HG03060 (cell line): ENCODE measurements at regions not wholly inside any gene's neighbourhood (a gene's known extent, or its start where the extent isn't known, plus 50 kb on each side); places are given as distances from the start of the nearest gene placed in this dataset.
A peak's percentile ranks its signal among the peaks of the same experiment; 100 is the strongest.

Experiments used
- ATAC-seq: cut with Tn5 transposase; IDR thresholded peaks from one replicate; pipeline ENCODE4 v1.9.1; 2021; ENCODE audit warnings: low read depth, moderate number of reproducible peaks; ENCODE audit not compliant: unreplicated experiment

GRCh38 chr1:37267111-37267835 lies 207.1 kb upstream of the ZC3H12A start:
- ATAC-seq: no peak

DNA sequence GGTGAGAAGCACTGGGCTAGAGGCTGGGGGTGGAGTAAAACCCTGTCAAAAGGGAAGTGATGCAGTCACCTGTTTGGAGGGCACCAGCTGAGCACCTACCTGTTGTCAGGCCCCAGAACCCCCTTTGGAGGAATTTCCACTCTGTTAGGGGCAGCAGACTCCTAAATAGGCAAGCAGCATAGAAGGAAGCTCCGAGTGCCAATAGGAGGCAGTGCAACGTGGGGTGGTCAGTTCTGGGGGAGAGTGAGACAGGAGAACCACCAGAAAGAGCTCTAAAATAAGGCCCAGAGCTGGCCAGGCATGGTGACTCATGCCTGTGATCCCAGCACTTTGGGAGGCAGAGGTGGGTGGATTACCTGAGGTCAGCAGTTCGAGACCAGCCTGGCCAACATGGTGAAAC lies 203.7 kb upstream of the ZC3H12A start:
- no peak for ATAC-seq

GRCh38 chr1:37272626-37273025 lies 201.8 kb upstream of the ZC3H12A start:
- no peak for ATAC-seq

GRCh38 chr1:37274486-37274885 lies 199.9 kb upstream of the ZC3H12A start:
- no peak for ATAC-seq

DNA sequence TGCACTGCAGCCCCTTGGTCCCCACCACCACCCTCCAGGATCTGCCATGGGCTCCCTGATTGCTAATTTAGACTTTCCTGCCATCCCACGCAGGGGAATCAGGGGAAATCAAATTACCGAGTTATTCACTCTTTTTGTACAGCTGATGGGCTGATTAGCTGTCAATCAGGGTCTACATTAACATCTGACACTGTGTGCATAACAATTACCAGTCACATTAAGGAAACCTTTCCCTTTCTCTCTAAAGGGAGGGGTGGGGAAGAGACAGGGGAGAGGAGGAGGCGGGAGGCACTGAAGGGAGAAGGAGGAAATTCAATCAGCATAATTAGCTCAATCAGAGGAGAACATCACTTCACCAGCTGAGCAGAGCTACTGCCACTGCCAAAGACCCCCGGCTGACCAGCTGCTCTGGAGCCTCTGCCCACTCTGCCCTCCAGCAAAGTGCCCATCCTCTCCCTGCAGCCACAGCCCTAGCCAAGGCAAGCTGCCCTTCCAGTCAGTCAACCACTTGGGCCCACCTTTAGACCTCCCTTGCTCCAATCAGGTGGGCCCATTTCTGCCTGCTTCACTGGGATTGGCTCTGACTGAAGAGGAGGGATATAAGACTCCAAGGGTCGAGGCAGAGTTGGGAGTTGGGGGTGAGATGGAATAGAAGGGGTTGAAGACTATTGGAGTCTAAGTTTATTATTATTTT lies 199.3 kb upstream of the ZC3H12A start:
- ATAC-seq: no peak

DNA sequence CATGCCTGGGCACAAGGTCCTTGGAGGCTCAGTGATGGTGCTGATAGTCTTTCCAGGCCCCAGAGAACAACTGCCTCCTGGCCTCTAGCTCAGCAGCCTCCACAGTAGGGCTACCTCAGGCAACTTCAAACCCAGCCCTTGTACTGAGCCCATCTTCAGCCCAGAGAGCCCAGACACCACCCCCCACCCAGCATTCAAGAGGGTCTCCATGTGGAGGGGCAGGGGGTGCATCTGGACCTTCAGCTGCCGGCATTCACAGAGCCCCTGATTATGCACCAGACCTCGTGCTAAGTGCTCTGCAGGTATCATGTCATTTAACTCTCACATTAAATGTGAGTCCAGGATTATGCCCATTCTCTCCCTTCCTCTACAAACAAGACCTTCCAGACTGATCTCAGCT lies 197.0 kb upstream of the ZC3H12A start:
- no peak for ATAC-seq

DNA sequence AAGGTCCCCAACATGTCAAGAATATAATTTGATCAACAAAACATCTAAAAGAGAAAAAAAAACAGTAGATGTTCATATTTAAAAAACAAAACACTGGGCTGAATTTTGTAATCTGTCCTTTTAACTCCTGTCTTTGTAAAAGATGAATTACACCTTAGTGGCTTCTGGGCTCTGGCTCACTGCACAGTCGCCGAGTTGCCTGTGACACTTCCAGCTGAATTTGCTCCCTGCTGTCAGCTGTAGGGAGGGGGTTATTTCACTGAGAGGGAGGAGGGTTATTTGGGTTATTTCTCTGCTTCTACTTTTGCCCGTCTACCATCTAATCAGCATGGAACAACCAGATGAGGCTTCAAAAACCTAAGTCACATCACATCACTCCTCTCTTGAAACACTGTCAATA lies 193.0 kb upstream of the ZC3H12A start:
- ATAC-seq: no peak

DNA sequence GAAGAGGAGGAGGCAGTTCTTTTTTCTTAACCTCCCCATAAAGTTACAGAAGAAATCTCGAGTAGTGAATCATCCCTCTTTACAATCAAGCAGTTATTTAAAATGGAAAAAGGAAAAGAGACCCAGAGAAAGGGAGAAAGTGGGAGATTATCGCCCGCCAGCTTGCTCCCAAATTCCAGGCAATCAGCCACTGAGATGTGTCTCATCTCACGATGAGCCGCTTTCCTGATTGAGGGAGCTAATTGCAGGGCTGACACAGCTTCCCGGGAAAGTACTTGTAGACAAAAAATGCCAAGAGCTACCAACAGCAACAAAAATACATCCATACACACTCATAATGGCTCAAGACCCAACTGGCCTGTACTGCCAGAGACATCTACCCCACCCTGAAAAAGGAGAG lies 191.6 kb upstream of the ZC3H12A start:
- no peak for ATAC-seq

GRCh38 chr1:37284053-37284452 lies 190.3 kb upstream of the ZC3H12A start:
- ATAC-seq: no peak

DNA sequence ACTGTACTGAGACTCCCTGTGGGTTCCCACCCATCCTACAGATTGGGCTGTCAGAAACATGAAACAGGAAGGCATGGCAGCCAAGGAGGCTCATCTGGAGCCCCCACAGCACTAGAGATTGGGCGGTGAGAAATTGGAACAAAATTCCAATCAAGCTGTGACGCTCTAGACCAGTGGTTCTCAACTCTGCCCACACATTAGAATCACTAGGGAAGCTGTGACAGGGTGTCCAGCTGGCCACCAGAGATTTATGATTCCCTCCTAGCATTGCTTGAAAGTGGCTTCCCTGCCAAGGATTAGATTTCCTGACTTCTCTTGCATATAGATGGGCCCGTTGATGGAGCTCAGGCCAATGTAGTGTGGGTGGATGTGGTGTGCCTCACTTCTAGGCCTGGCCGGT lies 187.5 kb upstream of the ZC3H12A start:
- ATAC-seq: no peak

GRCh38 chr1:37288900-37289299 lies 185.5 kb upstream of the ZC3H12A start:
- peak; percentile 97 for ATAC-seq

DNA sequence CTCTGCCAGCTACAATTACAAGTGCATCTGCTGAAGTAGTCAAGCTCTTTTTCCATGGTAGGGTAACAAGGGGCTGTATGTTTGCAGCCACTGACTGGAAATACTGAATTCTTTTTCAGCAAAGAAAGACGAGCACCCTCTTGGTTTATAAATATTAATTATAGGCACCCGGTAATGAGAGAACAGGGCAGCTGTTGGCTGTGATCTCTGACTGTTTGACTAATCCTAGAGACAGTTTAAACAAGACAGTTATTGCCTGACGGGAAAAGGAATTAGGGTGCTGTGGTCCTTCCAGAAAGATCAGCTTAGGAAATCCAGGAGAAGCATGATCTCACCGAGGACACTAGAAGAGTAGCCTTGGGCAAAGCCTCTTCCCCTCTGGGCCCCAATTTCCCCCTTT lies 183.7 kb upstream of the ZC3H12A start:
- no peak for ATAC-seq

DNA sequence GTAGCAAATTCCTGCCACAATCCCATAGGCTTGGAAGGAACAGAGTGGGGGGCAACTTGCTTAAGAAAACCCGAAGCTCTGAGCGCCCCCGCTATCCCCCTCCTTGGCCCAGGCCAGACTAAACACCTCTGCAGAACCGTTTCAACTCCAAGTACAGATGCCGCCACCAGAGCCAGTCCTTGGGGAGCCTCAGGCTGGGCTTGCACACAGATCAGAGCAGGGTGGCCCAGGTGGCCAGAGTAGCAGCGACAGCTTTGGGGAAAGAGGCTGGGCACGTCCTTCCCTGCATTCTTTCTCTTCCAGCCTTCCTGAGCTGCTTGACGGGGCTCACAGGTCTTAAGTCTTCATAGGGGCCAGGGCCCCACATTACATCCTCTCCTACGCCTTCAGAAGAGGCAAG lies 181.6 kb upstream of the ZC3H12A start:
- ATAC-seq: no peak

DNA sequence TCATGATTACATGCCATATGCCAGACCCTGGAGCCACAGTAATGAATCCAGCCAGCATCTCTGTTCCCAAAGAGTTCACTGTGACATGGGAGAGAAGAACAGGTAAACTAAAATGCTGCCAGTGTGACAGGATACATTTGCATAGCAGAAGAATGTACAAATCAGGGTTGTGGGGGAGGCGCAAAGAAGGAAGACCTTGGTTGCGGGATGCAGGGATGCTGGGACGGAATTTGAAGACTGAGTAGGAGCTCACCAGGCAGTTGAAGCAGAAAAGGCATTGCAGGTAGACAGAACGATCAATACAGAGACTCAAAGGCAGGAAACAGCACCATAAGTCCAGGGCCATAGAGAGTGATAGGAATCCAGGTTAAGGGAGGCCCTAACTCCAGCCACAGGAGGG lies 180.3 kb upstream of the ZC3H12A start:
- ATAC-seq: no peak

DNA sequence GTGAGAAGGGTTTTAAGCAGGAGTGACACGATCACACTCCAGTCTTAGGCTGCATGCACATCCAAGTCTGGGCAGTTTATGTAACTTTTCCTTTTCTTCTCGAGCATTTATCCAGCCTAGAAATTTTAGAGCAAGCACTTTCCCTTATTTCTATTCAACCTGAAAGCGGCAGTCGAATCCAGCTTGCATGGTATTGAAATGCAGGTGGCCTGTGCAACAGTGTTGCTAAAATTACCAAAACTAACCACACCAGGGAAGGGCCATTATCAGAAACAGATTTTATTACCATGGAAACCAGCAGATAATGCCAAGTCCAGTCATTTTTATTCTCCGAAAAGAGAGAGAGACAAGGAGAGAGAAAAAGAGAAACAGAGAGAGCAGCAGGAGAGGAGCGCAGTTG lies 179.9 kb upstream of the ZC3H12A start:
- no peak for ATAC-seq

- ATAC-seq: no peak
Observed at GRCh38 chr1:37298769-37299168, 175.6 kb upstream of the ZC3H12A start.

GRCh38 chr1:37299216-37299615 lies 175.2 kb upstream of the ZC3H12A start:
- ATAC-seq: no peak

DNA sequence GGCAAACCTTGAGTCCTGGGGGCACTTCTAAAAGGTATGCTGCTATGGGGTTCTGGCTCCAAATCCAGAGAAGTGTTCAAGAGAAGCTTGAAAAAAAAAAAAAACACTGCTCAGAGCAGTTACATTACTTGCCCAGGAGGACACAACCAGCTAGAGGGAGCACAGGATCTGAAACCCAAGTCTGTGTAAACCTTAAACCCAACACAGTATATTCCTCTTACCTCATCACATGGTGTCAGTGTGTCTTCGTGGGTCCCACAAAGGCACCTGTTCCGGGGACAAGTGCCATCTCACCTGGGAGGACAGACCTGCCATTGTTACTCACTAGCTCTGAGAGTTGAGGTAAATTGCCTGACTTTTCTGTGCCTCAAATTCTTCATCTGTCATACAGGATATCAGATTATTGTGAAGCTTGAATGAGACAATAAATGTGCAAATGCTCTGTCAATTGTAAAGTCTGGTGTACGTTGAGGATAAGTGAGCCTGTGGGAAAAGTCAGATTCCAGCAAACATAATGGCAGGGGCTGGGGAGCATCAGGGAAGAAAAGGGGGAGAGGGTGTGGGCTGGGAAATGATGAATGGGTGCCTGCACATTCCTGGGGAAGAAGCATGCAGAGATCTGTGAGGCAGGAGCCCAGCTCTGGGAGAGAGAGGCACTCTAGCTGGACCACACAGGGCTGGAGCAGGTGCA lies 170.4 kb upstream of the ZC3H12A start:
- ATAC-seq: no peak

DNA sequence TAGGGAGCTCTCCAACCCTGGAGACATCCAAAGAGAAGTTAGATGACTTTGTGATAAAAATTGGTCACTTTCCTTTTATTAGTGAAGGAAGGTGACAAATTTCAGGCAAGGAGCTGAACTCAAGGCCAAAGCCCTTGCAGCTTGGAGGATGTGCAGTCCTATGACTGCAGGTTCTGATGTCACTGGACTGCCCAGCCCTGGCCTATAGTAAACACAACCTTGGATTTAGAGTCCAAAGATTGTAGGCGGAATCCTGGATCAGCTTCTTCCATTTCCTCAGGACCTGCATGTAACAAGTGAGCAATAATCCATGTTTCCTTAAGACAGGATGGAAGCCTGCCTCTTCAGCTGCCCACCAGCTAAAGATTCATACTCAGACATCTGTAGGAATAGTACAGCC lies 169.3 kb upstream of the ZC3H12A start:
- no peak for ATAC-seq

DNA sequence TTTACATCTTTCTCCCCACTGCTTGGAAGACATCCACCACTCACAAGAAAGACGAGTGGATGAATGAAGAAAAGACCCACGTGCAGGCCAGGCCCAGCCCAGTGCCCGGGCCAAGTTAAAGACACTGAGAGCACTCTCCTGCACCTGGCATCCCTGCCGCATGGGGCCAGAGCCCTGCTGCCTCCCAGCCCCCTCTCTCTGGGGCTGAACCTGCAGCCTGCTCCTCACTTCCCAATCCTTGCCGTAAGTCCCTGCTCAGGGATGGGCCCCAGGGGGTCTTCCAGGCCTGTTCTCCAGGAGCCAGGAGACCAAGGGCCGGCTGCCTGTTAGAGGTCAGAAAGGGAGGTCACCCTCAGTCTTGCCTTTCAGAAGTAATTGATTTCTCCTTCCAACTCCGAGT lies 168.5 kb upstream of the ZC3H12A start:
- no peak for ATAC-seq

- ATAC-seq: no peak
Observed at GRCh38 chr1:37306461-37306860, 167.9 kb upstream of the ZC3H12A start.

- ATAC-seq: no peak
Observed at GRCh38 chr1:37306871-37307270, 167.5 kb upstream of the ZC3H12A start.
